K562 (cell line): ENCODE measurements at regions not wholly inside any gene's neighbourhood (a gene's known extent, or its start where the extent isn't known, plus 50 kb on each side); places are given as distances from the start of the nearest gene placed in this dataset.

Experiments
- ATAC-seq: fragments of 200-7000 bp; cut with Tn5 transposase; 3 replicates; pipeline ENCODE4 v1.9.1; 2020; ENCODE audit warnings: moderate library complexity
- BruUV-seq: library from RNA; stranded (reverse); fragments of 400-500 nt; replicated peaks from 2 replicates; lab custom pipeline; 2021; lab: Mats Ljungman, UMichigan
- CTCF ChIA-PET: fragments of 300-600 bp; formaldehyde crosslinking; extraction: SDS; loops from one replicate; lab custom pipeline; 2021; ENCODE audit warnings: low intra/inter-chr PET ratio; lab: Yijun Ruan, JAX
- POLR2A ChIA-PET: fragments of 300-600, 350-650 bp; sonication (Branson Sonifier 250); formaldehyde crosslinking; extraction: SDS; loops from one replicate; lab custom pipeline; 2021; ENCODE audit warnings: antibody characterized with exemption, inconsistent platforms; lab: Yijun Ruan, JAX
- DNase-seq, 4 experiments: peaks; one replicate each; pipeline versions ENCODE4 v3.0.0 to v3.0.0-alpha.2; 2011 to 2018; ENCODE audit warnings: low spot score in 3 of 4, mixed read lengths in 3 of 4; ENCODE audit errors: extremely low read depth in 1 of 4
- FAIRE-seq: peaks from 2 replicates; lab custom pipeline; 2011; peaks lifted over from hg19 to GRCh38; lab: Jason Lieb, UNC
- H2AFZ ChIP-seq: 2 replicates; pipeline ENCODE4 v1.6.0; 2011; ENCODE audit warnings: low read depth, low read length, control low read depth, inconsistent platforms
- H3K27ac ChIP-seq: fragments of 200-600 bp; 3 replicates; pipeline ENCODE4 v1.8.0; 2011; ENCODE audit warnings: low read depth, mild to moderate bottlenecking, control low read depth, inconsistent platforms, low read length, moderate library complexity, mixed read lengths; ENCODE audit errors: extremely low read depth
- H3K27me3 ChIP-seq, 2 experiments: fragments of 300-600 bp in 1 of 2; 2 replicates in 1 of 2; 3 replicates in 1 of 2; pipeline versions ENCODE4 v1.6.0 to v1.8.0; 2011; ENCODE audit warnings: inconsistent platforms in 2 of 2, low read length in 2 of 2, mild to moderate bottlenecking in 1 of 2, mixed read lengths in 1 of 2, moderate library complexity in 1 of 2; ENCODE audit not compliant: control insufficient read depth in 2 of 2, insufficient read depth in 2 of 2
- H3K36me3 ChIP-seq: fragments of 300-600 bp; 3 replicates; pipeline ENCODE4 v1.8.0; 2011; ENCODE audit warnings: mild to moderate bottlenecking, low read length, inconsistent platforms; ENCODE audit not compliant: control insufficient read depth, insufficient read depth
- H3K4me1 ChIP-seq, 2 experiments: fragments of 200-600 bp in 1 of 2; replicated peaks in 1 of 2; 2 replicates in 1 of 2; 3 replicates in 1 of 2; pipeline versions ENCODE4 v1.5.1 to v1.8.0; 2011; ENCODE audit warnings: inconsistent platforms in 2 of 2, low read length in 2 of 2, mild to moderate bottlenecking in 1 of 2, mixed read lengths in 1 of 2, moderate library complexity in 1 of 2; ENCODE audit not compliant: control insufficient read depth in 2 of 2, insufficient read depth in 2 of 2
- H3K4me2 ChIP-seq: 2 replicates; pipeline ENCODE4 v1.6.1; 2011; ENCODE audit warnings: low read length, control low read depth, inconsistent platforms, mixed read lengths; ENCODE audit not compliant: insufficient read depth
- H3K4me3 ChIP-seq: fragments of 200-600 bp; sonication (generic), shearing (Covaris generic); 2 replicates; pipeline ENCODE4 v1.5.1; 2016; ENCODE audit warnings: control low read depth, inconsistent platforms
- H3K79me2 ChIP-seq: fragments of 200-600 bp; 3 replicates; pipeline ENCODE4 v1.8.0; 2011; ENCODE audit warnings: low read length, inconsistent platforms; ENCODE audit not compliant: control insufficient read depth, insufficient read depth
- H3K9ac ChIP-seq, 2 experiments: 2 replicates each; pipeline versions ENCODE4 v1.6.0 to v1.6.1; 2011; ENCODE audit warnings: low read depth in 2 of 2, low read length in 2 of 2, control low read depth in 1 of 2, inconsistent platforms in 1 of 2, mild to moderate bottlenecking in 1 of 2, mixed read lengths in 1 of 2; ENCODE audit not compliant: insufficient read depth in 1 of 2
- H3K9me1 ChIP-seq: one replicate; pipeline ENCODE4 v1.6.0; 2011; ENCODE audit warnings: inconsistent platforms, mild to moderate bottlenecking, low read length, moderate library complexity; ENCODE audit not compliant: control insufficient read depth, insufficient read depth
- H3K9me3 ChIP-seq: replicated peaks from 2 replicates; pipeline ENCODE4 v1.5.1; 2011; ENCODE audit warnings: low read depth, low read length, inconsistent platforms; ENCODE audit not compliant: control insufficient read depth, insufficient read depth
- H4K20me1 ChIP-seq: replicated peaks from 2 replicates; pipeline ENCODE4 v1.6.1; 2011; ENCODE audit warnings: low read length, inconsistent platforms, mixed read lengths; ENCODE audit not compliant: control insufficient read depth, insufficient read depth
- CC2D1A ChIP-seq: fragments of 450-650 bp; IDR thresholded peaks from 2 replicates; pipeline ENCODE4 v1.6.1; 2017; ENCODE audit warnings: mild to moderate bottlenecking
- CEBPB ChIP-seq: fragments of 450-650 bp; IDR thresholded peaks from 2 replicates; pipeline ENCODE4 v1.6.1; 2016; ENCODE audit warnings: missing genetic modification characterization, missing compliant biosample characterization
- CHAMP1 ChIP-seq: fragments of 450-650 bp; IDR thresholded peaks from 2 replicates; pipeline ENCODE4 v1.6.1; 2016; ENCODE audit warnings: mild to moderate bottlenecking
- LEF1 ChIP-seq: fragments of 450-650 bp; IDR thresholded peaks from 2 replicates; pipeline ENCODE4 v1.6.1; 2016; ENCODE audit warnings: mild to moderate bottlenecking
- MAZ ChIP-seq, 2 experiments: fragments of 450-650 bp in 1 of 2; sonication (generic) in 1 of 2; formaldehyde crosslinking; IDR thresholded peaks in 1 of 2; conservative IDR thresholded peaks in 1 of 2; 2 replicates each; pipeline versions ENCODE4 v1.4.0 to v1.5.0; 2020; ENCODE audit warnings: mild to moderate bottlenecking in 1 of 2, missing genetic modification reagents in 1 of 2
- PREB ChIP-seq: sonication (generic); formaldehyde crosslinking; IDR thresholded peaks from 2 replicates; pipeline ENCODE4 v1.8.1; 2023; ENCODE audit warnings: mild to moderate bottlenecking, missing genetic modification reagents
- U2AF2 ChIP-seq: fragments of 200-400 bp; formaldehyde crosslinking; optimal IDR thresholded peaks from 2 replicates; pipeline ENCODE3; 2017; ENCODE audit warnings: low read depth, mild to moderate bottlenecking, low read length
- ZNF778 ChIP-seq: fragments of 450-650 bp; formaldehyde crosslinking; IDR thresholded peaks from 2 replicates; pipeline ENCODE4 v1.4.0; 2020; ENCODE audit warnings: mild to moderate bottlenecking, moderate library complexity
- WGBS: fragments of 100-300 bp; shearing (Covaris generic); methylation state at CpG from one replicate; pipeline ENCODE4 v1.1.6; 2016; ENCODE audit warnings: low coverage, mixed read lengths; ENCODE audit not compliant: insufficient coverage; ENCODE audit errors: missing lambda C conversion rate; 5-methylcytosine and 5-hydroxymethylcytosine counted together
- in situ Hi-C: fragments of 300-500 bp; cut with MboI; formaldehyde crosslinking; loops from 4 replicates; pipeline ENCODE4 v1.15.0; 2018; ENCODE audit warnings: inconsistent platforms, mixed read lengths
- intact Hi-C: fragments of 100-400 bp; cut with micrococcal nuclease; formaldehyde crosslinking; loops from 2 replicates; pipeline ENCODE4 v1.14.2; 2022
- TF ChIP-seq, protein P1 (sequence below): fragments of 450-650 bp; IDR thresholded peaks from 2 replicates; pipeline ENCODE4 v1.6.1; 2017; ENCODE audit warnings: antibody characterized with exemption, mild to moderate bottlenecking
- TF ChIP-seq, protein P2 (sequence below), 2 experiments: fragments of 200-800 bp in 1 of 2; sonication (Bioruptor generic) in 1 of 2; sonication (generic) in 1 of 2; formaldehyde crosslinking in 1 of 2; IDR thresholded peaks in 1 of 2; conservative IDR thresholded peaks in 1 of 2; 2 replicates each; pipeline versions ENCODE4 v1.5.0 to v1.6.1; 2016 to 2020; ENCODE audit warnings: missing compliant biosample characterization in 1 of 2, missing genetic modification characterization in 1 of 2, missing genetic modification reagents in 1 of 2

DNA sequence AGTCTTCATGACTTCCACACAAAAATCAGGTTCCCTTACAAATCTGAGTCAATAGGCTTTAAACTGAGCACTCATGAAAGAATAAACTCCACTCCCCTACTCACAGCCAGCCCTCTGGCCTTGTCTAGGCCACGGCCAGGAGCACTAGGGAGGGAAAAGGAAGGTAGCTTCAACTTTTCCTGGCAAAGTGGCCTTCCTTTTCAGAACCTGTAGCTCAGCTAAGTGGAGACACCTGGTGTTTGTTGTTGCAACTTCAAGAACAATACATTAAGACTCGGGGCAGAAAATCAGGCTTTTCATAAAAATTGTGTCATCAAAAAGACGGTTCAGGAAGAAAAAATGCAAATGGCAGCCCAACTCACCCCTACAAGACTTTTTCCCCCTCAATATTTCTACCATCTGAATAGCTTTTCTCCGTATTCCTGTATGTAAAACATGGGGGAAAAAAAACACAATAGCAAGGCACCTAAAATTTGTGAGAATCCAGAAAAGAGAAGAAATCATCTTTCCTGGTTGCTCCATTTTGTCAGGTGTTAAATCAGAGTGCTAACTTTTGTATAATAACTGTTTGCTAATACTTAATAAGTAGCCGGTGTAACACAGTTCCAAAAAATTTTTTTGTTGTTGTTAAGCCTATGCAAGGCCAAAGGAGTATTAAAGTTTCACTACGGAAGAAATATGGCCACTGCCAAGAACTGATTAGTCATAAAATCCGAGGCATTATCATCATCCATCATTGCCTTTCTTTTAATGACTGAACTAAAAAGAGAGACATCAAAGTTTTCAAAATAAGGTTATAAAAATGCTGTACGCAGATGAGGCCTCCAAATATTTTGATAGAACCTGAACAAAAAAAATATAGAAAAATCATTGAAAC, 66.2 kb upstream of the ARID5B start:
- no peaks in the 10 kb centered on the region for H3K9me1 ChIP-seq
- peak overlapping the region; percentile 91 for H2AFZ ChIP-seq
- peaks cover 7% of the 10 kb centered on the region for H3K9me3 ChIP-seq
- H4K20me1 ChIP-seq: no peaks in the 10 kb centered on the region
- 16% methylated on average over 8 of the region's 8 CpGs for WGBS
- BruUV-seq: no TSS peak
- H3K9ac ChIP-seq: no peak overlapping the region
- H3K4me2 ChIP-seq: no peak overlapping the region
- POLR2A ChIA-PET: interaction anchor here (0.9 kb wide), 2 partner anchors 84 to 146 kb away, joined by 3 to 4 read pairs; no protein-coding TSS in a partner anchor
- no peaks in the 10 kb centered on the region for H3K27me3 ChIP-seq
- H3K4me1 ChIP-seq: peaks cover 8 to 29% of the 10 kb centered on the region in 2 experiments; a peak in 4 of 5 replicates
- DNase-seq (peak; percentile 56 to 89 (median 66)), FAIRE-seq (peak; percentile 83), ATAC-seq (peak; percentile 82)
- intact Hi-C loops (loop anchor here (1.0 to 10.0 kb wide), 9 partner anchors 67 to 1011 kb away; partner anchors contain the start of gene ARID5B), in situ Hi-C loops (no loop called here)
- H3K4me3 ChIP-seq: no peak overlapping the region
- H3K36me3 ChIP-seq: no peaks in the 10 kb centered on the region; the same call in 2 of the 3 replicates
- CTCF ChIA-PET: interaction anchor here (2.0 to 2.9 kb wide), 2 partner anchors 82 to 84 kb away, joined by 8 to 23 read pairs; no protein-coding TSS in a partner anchor
- no peak overlapping the region; the same call in 2 of the 3 replicates for H3K27ac ChIP-seq
- H3K79me2 ChIP-seq: no peaks in the 10 kb centered on the region
- TF ChIP-seq CEBPB (tag) (peak; percentile 70), PREB (0 out of 2 replicates have a peak, but pooled peaks have one; percentile 81), CHAMP1 (peak; percentile 85), MAZ (CRISPR knock-in tag; conservative IDR thresholded peaks at IDR 0.05 in 1 of 2, IDR thresholded peaks at IDR 0.05 in 1 of 2) (0 out of 4 replicates have a peak, but pooled peaks of 1 of the 2 experiments have one; percentile 28), ZNF778 (no peak), LEF1 (0 out of 2 replicates have a peak, but pooled peaks have one; percentile 3), CC2D1A (peak; percentile 91), U2AF2 (no peak)
- TF ChIP-seq, protein P1, sequence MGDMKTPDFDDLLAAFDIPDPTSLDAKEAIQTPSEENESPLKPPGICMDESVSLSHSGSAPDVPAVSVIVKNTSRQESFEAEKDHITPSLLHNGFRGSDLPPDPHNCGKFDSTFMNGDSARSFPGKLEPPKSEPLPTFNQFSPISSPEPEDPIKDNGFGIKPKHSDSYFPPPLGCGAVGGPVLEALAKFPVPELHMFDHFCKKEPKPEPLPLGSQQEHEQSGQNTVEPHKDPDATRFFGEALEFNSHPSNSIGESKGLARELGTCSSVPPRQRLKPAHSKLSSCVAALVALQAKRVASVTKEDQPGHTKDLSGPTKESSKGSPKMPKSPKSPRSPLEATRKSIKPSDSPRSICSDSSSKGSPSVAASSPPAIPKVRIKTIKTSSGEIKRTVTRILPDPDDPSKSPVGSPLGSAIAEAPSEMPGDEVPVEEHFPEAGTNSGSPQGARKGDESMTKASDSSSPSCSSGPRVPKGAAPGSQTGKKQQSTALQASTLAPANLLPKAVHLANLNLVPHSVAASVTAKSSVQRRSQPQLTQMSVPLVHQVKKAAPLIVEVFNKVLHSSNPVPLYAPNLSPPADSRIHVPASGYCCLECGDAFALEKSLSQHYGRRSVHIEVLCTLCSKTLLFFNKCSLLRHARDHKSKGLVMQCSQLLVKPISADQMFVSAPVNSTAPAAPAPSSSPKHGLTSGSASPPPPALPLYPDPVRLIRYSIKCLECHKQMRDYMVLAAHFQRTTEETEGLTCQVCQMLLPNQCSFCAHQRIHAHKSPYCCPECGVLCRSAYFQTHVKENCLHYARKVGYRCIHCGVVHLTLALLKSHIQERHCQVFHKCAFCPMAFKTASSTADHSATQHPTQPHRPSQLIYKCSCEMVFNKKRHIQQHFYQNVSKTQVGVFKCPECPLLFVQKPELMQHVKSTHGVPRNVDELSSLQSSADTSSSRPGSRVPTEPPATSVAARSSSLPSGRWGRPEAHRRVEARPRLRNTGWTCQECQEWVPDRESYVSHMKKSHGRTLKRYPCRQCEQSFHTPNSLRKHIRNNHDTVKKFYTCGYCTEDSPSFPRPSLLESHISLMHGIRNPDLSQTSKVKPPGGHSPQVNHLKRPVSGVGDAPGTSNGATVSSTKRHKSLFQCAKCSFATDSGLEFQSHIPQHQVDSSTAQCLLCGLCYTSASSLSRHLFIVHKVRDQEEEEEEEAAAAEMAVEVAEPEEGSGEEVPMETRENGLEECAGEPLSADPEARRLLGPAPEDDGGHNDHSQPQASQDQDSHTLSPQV: peak; percentile 83; the same call in 1 of the 2 replicates
- TF ChIP-seq, protein P2, sequence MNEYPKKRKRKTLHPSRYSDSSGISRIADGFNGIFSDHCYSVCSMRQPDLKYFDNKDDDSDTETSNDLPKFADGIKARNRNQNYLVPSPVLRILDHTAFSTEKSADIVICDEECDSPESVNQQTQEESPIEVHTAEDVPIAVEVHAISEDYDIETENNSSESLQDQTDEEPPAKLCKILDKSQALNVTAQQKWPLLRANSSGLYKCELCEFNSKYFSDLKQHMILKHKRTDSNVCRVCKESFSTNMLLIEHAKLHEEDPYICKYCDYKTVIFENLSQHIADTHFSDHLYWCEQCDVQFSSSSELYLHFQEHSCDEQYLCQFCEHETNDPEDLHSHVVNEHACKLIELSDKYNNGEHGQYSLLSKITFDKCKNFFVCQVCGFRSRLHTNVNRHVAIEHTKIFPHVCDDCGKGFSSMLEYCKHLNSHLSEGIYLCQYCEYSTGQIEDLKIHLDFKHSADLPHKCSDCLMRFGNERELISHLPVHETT (CRISPR knock-in tag; conservative IDR thresholded peaks at IDR 0.05 in 1 of 2, IDR thresholded peaks at IDR 0.05 in 1 of 2): peak in 1 of 2 experiments; percentile 45; a peak in 1 of 4 replicates
